HG03457 (cell line): ENCODE measurements at regions not wholly inside any gene's neighbourhood (a gene's known extent, or its start where the extent isn't known, plus 50 kb on each side); places are given as distances from the start of the nearest gene placed in this dataset.

Experiments
- ATAC-seq: cut with Tn5 transposase; IDR thresholded peaks from one replicate; pipeline ENCODE4 v1.9.1; 2021; ENCODE audit warnings: moderate number of reproducible peaks; ENCODE audit not compliant: unreplicated experiment

GRCh38 chr11:129590030-129590752 is 214.5 kb downstream of the BARX2 start:
- ATAC-seq, result no peak

GRCh38 chr11:129590753-129591475 is 215.3 kb downstream of the BARX2 start:
- ATAC-seq, result no peak

- no peak for ATAC-seq
These were observed 215.9 kb downstream of the BARX2 start for GRCh38 chr11:129591527-129591926.

- ATAC-seq, result no peak
These were observed 216.5 kb downstream of the BARX2 start for GRCh38 chr11:129592191-129592590.

GRCh38 chr11:129593098-129593497 is 217.4 kb downstream of the BARX2 start:
- no peak for ATAC-seq

GRCh38 chr11:129595038-129595962 is 219.7 kb downstream of the BARX2 start:
- no peak for ATAC-seq

- ATAC-seq, result no peak
These were observed 219.3 kb upstream of the TMEM45B start for GRCh38 chr11:129596351-129596750.

- no peak for ATAC-seq
These were observed 217.3 kb upstream of the TMEM45B start for GRCh38 chr11:129598378-129598777.

GRCh38 chr11:129605815-129606214 is 209.8 kb upstream of the TMEM45B start:
- ATAC-seq, result no peak

GRCh38 chr11:129608711-129609110 is 206.9 kb upstream of the TMEM45B start:
- no peak for ATAC-seq

GRCh38 chr11:129610125-129610524 is 205.5 kb upstream of the TMEM45B start:
- ATAC-seq, result no peak

- no peak for ATAC-seq
These were observed 205.1 kb upstream of the TMEM45B start for GRCh38 chr11:129610545-129610944.

GRCh38 chr11:129611661-129612446 is 203.8 kb upstream of the TMEM45B start:
- ATAC-seq, result no peak

GRCh38 chr11:129612447-129612961 is 203.1 kb upstream of the TMEM45B start:
- ATAC-seq, result no peak

- ATAC-seq, result no peak
These were observed 202.6 kb upstream of the TMEM45B start for GRCh38 chr11:129613071-129613470.

GRCh38 chr11:129614256-129614944 is 201.2 kb upstream of the TMEM45B start:
- ATAC-seq, result no peak

GRCh38 chr11:129618046-129618569 is 197.5 kb upstream of the TMEM45B start:
- no peak for ATAC-seq

- no peak for ATAC-seq
These were observed 195.2 kb upstream of the TMEM45B start for GRCh38 chr11:129620237-129621104.

- no peak for ATAC-seq
These were observed 189.7 kb upstream of the TMEM45B start for GRCh38 chr11:129625930-129626329.
